ENCODE measurements at regions not wholly inside any gene's neighbourhood (a gene's known extent, or its start where the extent isn't known, plus 50 kb on each side); places are given as distances from the start of the nearest gene placed in this dataset.
"Not testable (repeated sequence)": the region's sequence is repeated elsewhere in the genome, so short reads cannot be mapped to it uniquely, and the experiment has no call there.

GRCh38 chr21:28472543-28472942 lies 520.1 kb downstream of the LTN1 start:
- intact Hi-C loops (cut with micrococcal nuclease); DNase-seq (ENCODE audit: low read depth, low spot score); H3K4me1 ChIP-seq (ENCODE audit: control insufficient read depth, extremely low read depth, insufficient read depth, low read length); POLR2A ChIA-PET; FAIRE-seq; H3K36me3 ChIP-seq (ENCODE audit: control insufficient read depth in 2 of 2, extremely low read depth in 1 of 2, insufficient read depth in 2 of 2, low read length in 2 of 2); H2AFZ ChIP-seq (ENCODE audit: low read depth, low read length); H3K27ac ChIP-seq (ENCODE audit: insufficient read depth, low read depth, low read length); H3K9ac ChIP-seq (replicated peaks; ENCODE audit: extremely low read depth, insufficient read depth, low read length); BruUV-seq (replicated peaks); H4K20me1 ChIP-seq (replicated peaks; ENCODE audit: control insufficient read depth, extremely low read depth, insufficient read depth, low read length); H3K9me1 ChIP-seq (replicated peaks; ENCODE audit: control insufficient read depth, extremely low read depth, insufficient read depth, low read length); H3K4me2 ChIP-seq (ENCODE audit: insufficient read depth, low read length); H3K9me3 ChIP-seq (replicated peaks; ENCODE audit: control insufficient read depth, insufficient read depth, low read length); CTCF ChIA-PET; H3K79me2 ChIP-seq (ENCODE audit: control insufficient read depth, insufficient read depth, low read length); dilution Hi-C loops (cut with MboI; ENCODE audit: extremely low pct_ligation_motif_present, low sequenced_read_pairs); H3K27me3 ChIP-seq (ENCODE audit: control insufficient read depth in 2 of 2, insufficient read depth in 2 of 2, low read length in 2 of 2); H3K4me3 ChIP-seq (replicated peaks in 1 of 3; ENCODE audit: insufficient read depth in 1 of 3, low read depth in 1 of 3, low read length in 3 of 3): not testable (repeated sequence)

- no peak overlapping the region for H3K4me2 ChIP-seq (ENCODE audit: insufficient read depth, low read length)
- H3K4me3 ChIP-seq (replicated peaks in 1 of 3; ENCODE audit: insufficient read depth in 1 of 3, low read depth in 1 of 3, low read length in 3 of 3), result no peak overlapping the region
- no peaks in the 10 kb centered on the region for H3K27me3 ChIP-seq (ENCODE audit: control insufficient read depth in 2 of 2, insufficient read depth in 2 of 2, low read length in 2 of 2)
- H3K9me1 ChIP-seq (replicated peaks; ENCODE audit: control insufficient read depth, extremely low read depth, insufficient read depth, low read length), result no peaks in the 10 kb centered on the region
- no peaks in the 10 kb centered on the region for H3K9me3 ChIP-seq (replicated peaks; ENCODE audit: control insufficient read depth, insufficient read depth, low read length)
- H3K9ac ChIP-seq (replicated peaks; ENCODE audit: extremely low read depth, insufficient read depth, low read length), result no peak overlapping the region
- no peaks in the 10 kb centered on the region for H3K79me2 ChIP-seq (ENCODE audit: control insufficient read depth, insufficient read depth, low read length)
- no TSS peak for BruUV-seq (replicated peaks)
- DNase-seq (ENCODE audit: low read depth, low spot score) (no peak), FAIRE-seq (no peak)
- POLR2A ChIA-PET, result no interaction called here
- no peak overlapping the region for H3K27ac ChIP-seq (ENCODE audit: insufficient read depth, low read depth, low read length)
- CTCF ChIA-PET, result interaction anchor here (0.7 to 1.4 kb wide), 2 partner anchors 12 to 31 kb away, joined by 3 to 5 read pairs; no protein-coding TSS in a partner anchor
- dilution Hi-C loops (cut with MboI; ENCODE audit: extremely low pct_ligation_motif_present, low sequenced_read_pairs) (no loop called here), intact Hi-C loops (cut with micrococcal nuclease) (no loop called here)
- H2AFZ ChIP-seq (ENCODE audit: low read depth, low read length), result no peak overlapping the region
- TF ChIP-seq FOS (IDR thresholded peaks at IDR 0.05; ENCODE audit: borderline replicate concordance, insufficient read depth, low read length) (no peak), POLR2A (IDR thresholded peaks at IDR 0.05; ENCODE audit: low read depth, low read length) (no peak), POLR2AphosphoS5 (IDR thresholded peaks at IDR 0.05; ENCODE audit: insufficient read depth, low read depth, low read length) (no peak), EZH2 (IDR thresholded peaks at IDR 0.05; ENCODE audit: borderline replicate concordance, low read depth, low read length, severe bottlenecking) (no peak), MAX (IDR thresholded peaks at IDR 0.05; ENCODE audit: insufficient read depth, insufficient read length) (no peak), MYC (IDR thresholded peaks at IDR 0.05; ENCODE audit: low read depth, low read length) (no peak), GATA2 (IDR thresholded peaks at IDR 0.05; ENCODE audit: insufficient read depth, insufficient read length, low read depth, low read length) (no peak), JUN (IDR thresholded peaks at IDR 0.05; ENCODE audit: borderline replicate concordance, insufficient read depth, insufficient read length, low read depth) (no peak)
- TF ChIP-seq, protein P1, sequence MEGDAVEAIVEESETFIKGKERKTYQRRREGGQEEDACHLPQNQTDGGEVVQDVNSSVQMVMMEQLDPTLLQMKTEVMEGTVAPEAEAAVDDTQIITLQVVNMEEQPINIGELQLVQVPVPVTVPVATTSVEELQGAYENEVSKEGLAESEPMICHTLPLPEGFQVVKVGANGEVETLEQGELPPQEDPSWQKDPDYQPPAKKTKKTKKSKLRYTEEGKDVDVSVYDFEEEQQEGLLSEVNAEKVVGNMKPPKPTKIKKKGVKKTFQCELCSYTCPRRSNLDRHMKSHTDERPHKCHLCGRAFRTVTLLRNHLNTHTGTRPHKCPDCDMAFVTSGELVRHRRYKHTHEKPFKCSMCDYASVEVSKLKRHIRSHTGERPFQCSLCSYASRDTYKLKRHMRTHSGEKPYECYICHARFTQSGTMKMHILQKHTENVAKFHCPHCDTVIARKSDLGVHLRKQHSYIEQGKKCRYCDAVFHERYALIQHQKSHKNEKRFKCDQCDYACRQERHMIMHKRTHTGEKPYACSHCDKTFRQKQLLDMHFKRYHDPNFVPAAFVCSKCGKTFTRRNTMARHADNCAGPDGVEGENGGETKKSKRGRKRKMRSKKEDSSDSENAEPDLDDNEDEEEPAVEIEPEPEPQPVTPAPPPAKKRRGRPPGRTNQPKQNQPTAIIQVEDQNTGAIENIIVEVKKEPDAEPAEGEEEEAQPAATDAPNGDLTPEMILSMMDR (IDR thresholded peaks at IDR 0.05; ENCODE audit: extremely low read depth in 1 of 2, insufficient read depth in 1 of 2, low read depth in 1 of 2, low read length in 2 of 2), result no peak
- H3K36me3 ChIP-seq (ENCODE audit: control insufficient read depth in 2 of 2, extremely low read depth in 1 of 2, insufficient read depth in 2 of 2, low read length in 2 of 2), result no peaks in the 10 kb centered on the region
- H3K4me1 ChIP-seq (ENCODE audit: control insufficient read depth, extremely low read depth, insufficient read depth, low read length), result no peaks in the 10 kb centered on the region
- no peaks in the 10 kb centered on the region for H4K20me1 ChIP-seq (replicated peaks; ENCODE audit: control insufficient read depth, extremely low read depth, insufficient read depth, low read length)
Observed at GRCh38 chr21:28464988-28465387, 527.7 kb downstream of the LTN1 start.
